A549 (cell line): ENCODE measurements at regions not wholly inside any gene's neighbourhood (a gene's known extent, or its start where the extent isn't known, plus 50 kb on each side); places are given as distances from the start of the nearest gene placed in this dataset.

Source experiments
- ATAC-seq, 2 experiments: fragments of 200-7000 bp in 1 of 2; fragments of >200 bp in 1 of 2; cut with Nextera tagmentation in 1 of 2; cut with Tn5 transposase in 1 of 2; 3 replicates each; pipeline versions ENCODE4 v1.8.0 to v1.9.1; 2018 to 2020; ENCODE audit warnings: mild to moderate bottlenecking in 1 of 2, moderate library complexity in 1 of 2
- CTCF ChIA-PET: fragments of 300-600 bp; sonication (Branson Sonifier 250); formaldehyde crosslinking; extraction: SDS; loops from one replicate; lab custom pipeline; 2021; ENCODE audit warnings: antibody characterized with exemption, inconsistent platforms; lab: Yijun Ruan, JAX
- POLR2A ChIA-PET: fragments of 350-600 bp; formaldehyde crosslinking; extraction: SDS; loops from one replicate; lab custom pipeline; 2021; ENCODE audit warnings: antibody characterized with exemption, inconsistent platforms; lab: Yijun Ruan, JAX
- DNase-seq, 2 experiments: peaks; one replicate each; pipeline versions ENCODE4 v3.0.0 to v3.0.0-alpha.2; 2011 to 2016; ENCODE audit warnings: low read depth in 1 of 2, low spot score in 1 of 2
- FAIRE-seq: peaks from 2 replicates; lab custom pipeline; 2011; peaks lifted over from hg19 to GRCh38; lab: Jason Lieb, UNC
- H3K27ac ChIP-seq, 2 experiments: fragments of >200 bp; sonication (Bioruptor Twin); formaldehyde crosslinking; 3 replicates each; pipeline ENCODE4 v1.5.1; 2016 to 2017
- H3K4me1 ChIP-seq: fragments of >200 bp; sonication (Bioruptor Twin); formaldehyde crosslinking; 3 replicates; pipeline ENCODE4 v1.6.1; 2016
- H3K4me2 ChIP-seq: fragments of >200 bp; sonication (Bioruptor Twin); formaldehyde crosslinking; 3 replicates; pipeline ENCODE4 v1.6.1; 2016
- H3K4me3 ChIP-seq: fragments of >200 bp; sonication (Bioruptor Twin); formaldehyde crosslinking; 3 replicates; pipeline ENCODE4 v1.5.1; 2016
- H3K9me3 ChIP-seq: fragments of >200 bp; sonication (Bioruptor Twin); formaldehyde crosslinking; 3 replicates; pipeline ENCODE4 v1.6.1; 2016
- BCL3 ChIP-seq: fragments of >200 bp; sonication (Bioruptor Twin); formaldehyde crosslinking; IDR thresholded peaks from 3 replicates; pipeline ENCODE4 v1.6.1; 2016
- BHLHE40 ChIP-seq: IDR thresholded peaks from 2 replicates; pipeline ENCODE4 v1.6.1; 2012; ENCODE audit warnings: low read depth, low read length, inconsistent platforms
- CTCF ChIP-seq: fragments of >200 bp; sonication (Bioruptor Twin); formaldehyde crosslinking; IDR thresholded peaks from 3 replicates; pipeline ENCODE4 v1.5.1; 2016
- ESRRA ChIP-seq: fragments of 150-350 bp; IDR thresholded peaks from 2 replicates; pipeline ENCODE4 v1.6.1; 2014; ENCODE audit warnings: mild to moderate bottlenecking, low read length, borderline replicate concordance
- FOXS1 ChIP-seq: fragments of 250-450 bp; sonication (Bioruptor Pico); IDR thresholded peaks from 2 replicates; pipeline ENCODE4 v1.5.0; 2020; ENCODE audit warnings: mild to moderate bottlenecking, moderate library complexity
- GATA3 ChIP-seq: IDR thresholded peaks from 2 replicates; pipeline ENCODE4 v1.6.1; 2012; ENCODE audit warnings: borderline replicate concordance
- HMGXB4 ChIP-seq: fragments of 250-450 bp; sonication (Bioruptor Pico); IDR thresholded peaks from 2 replicates; pipeline ENCODE4 v1.5.0; 2021; ENCODE audit warnings: mild to moderate bottlenecking, moderate library complexity, borderline replicate concordance
- HOXA7 ChIP-seq: fragments of 250-450 bp; sonication (Bioruptor Pico); IDR thresholded peaks from 2 replicates; pipeline ENCODE4 v1.5.0; 2020; ENCODE audit warnings: mild to moderate bottlenecking, moderate library complexity
- HOXB5 ChIP-seq: fragments of 250-450 bp; sonication (Bioruptor Pico); IDR thresholded peaks from 2 replicates; pipeline ENCODE4 v1.5.0; 2020; ENCODE audit warnings: mild to moderate bottlenecking, moderate library complexity
- KDM1A ChIP-seq: fragments of 200-600 bp; sonication (generic); IDR thresholded peaks from 2 replicates; pipeline ENCODE4 v1.6.1; 2016; ENCODE audit warnings: low read depth, mild to moderate bottlenecking
- MAFK ChIP-seq: fragments of 450-650 bp; IDR thresholded peaks from 2 replicates; pipeline ENCODE4 v1.6.1; 2014; ENCODE audit not compliant: partially characterized antibody
- MAZ ChIP-seq: fragments of 150-350 bp; IDR thresholded peaks from 2 replicates; pipeline ENCODE4 v1.6.1; 2014; ENCODE audit warnings: antibody characterized with exemption, low read depth, low read length, borderline replicate concordance
- MYC ChIP-seq: IDR thresholded peaks from 2 replicates; pipeline ENCODE4 v1.6.1; 2012; ENCODE audit warnings: mild to moderate bottlenecking, inconsistent platforms, low read length, improper control_type of control experiment, borderline replicate concordance
- NR3C1 ChIP-seq: fragments of >200 bp; sonication (Bioruptor Twin); formaldehyde crosslinking; IDR thresholded peaks from 3 replicates; pipeline ENCODE4 v1.6.1; 2017
- PHF8 ChIP-seq: fragments of 200-600 bp; sonication (generic); IDR thresholded peaks from 2 replicates; pipeline ENCODE4 v1.6.1; 2016; ENCODE audit warnings: low read depth, mild to moderate bottlenecking, antibody characterized with exemption, moderate library complexity, borderline replicate concordance
- POLR2A ChIP-seq: IDR thresholded peaks from 2 replicates; pipeline ENCODE4 v1.6.1; 2012; ENCODE audit warnings: mild to moderate bottlenecking, low read length
- RARB ChIP-seq: fragments of 250-450 bp; sonication (Bioruptor Pico); IDR thresholded peaks from 2 replicates; pipeline ENCODE4 v1.8.0; 2021; ENCODE audit warnings: mild to moderate bottlenecking, moderate library complexity
- RCOR1 ChIP-seq: fragments of 150-350 bp; IDR thresholded peaks from 2 replicates; pipeline ENCODE4 v1.6.1; 2014; ENCODE audit warnings: antibody characterized with exemption, low read length, low read depth
- TP53 ChIP-seq: fragments of 250-450 bp; sonication (Bioruptor Pico); IDR thresholded peaks from 2 replicates; pipeline ENCODE4 v1.5.0; 2021; ENCODE audit warnings: mild to moderate bottlenecking, moderate library complexity
- WGBS: methylation state at CpG from one replicate; pipeline ENCODE4 v1.1.6; 2017; ENCODE audit errors: missing lambda C conversion rate; 5-methylcytosine and 5-hydroxymethylcytosine counted together
- TF ChIP-seq, protein P1 (sequence below): fragments of 250-450 bp; sonication (Bioruptor Pico); IDR thresholded peaks from 2 replicates; pipeline ENCODE4 v1.5.0; 2020; ENCODE audit warnings: low read depth, mild to moderate bottlenecking, moderate library complexity
- TF ChIP-seq, protein P2 (sequence below): IDR thresholded peaks from 2 replicates; pipeline ENCODE4 v1.6.1; 2012

- ChIA-PET CTCF (interaction anchor here (0.9 to 1.4 kb wide), 3 partner anchors 10 to 20 kb away, joined by 3 read pairs; no protein-coding TSS in a partner anchor), POLR2A (no interaction called here)
- H3K4me1 ChIP-seq, result no peaks in the 10 kb centered on the region
- WGBS, result 84% methylated on average over 2 of the region's 2 CpGs
- TF ChIP-seq, protein P1, sequence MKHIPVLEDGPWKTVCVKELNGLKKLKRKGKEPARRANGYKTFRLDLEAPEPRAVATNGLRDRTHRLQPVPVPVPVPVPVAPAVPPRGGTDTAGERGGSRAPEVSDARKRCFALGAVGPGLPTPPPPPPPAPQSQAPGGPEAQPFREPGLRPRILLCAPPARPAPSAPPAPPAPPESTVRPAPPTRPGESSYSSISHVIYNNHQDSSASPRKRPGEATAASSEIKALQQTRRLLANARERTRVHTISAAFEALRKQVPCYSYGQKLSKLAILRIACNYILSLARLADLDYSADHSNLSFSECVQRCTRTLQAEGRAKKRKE (CRISPR knock-in tag), result no peak
- TF ChIP-seq PHF8 (no peak), NR3C1 (no peak)
- no peak overlapping the region for H3K27ac ChIP-seq
- no peaks in the 10 kb centered on the region for H3K9me3 ChIP-seq
- no peak overlapping the region for H3K4me3 ChIP-seq
- ATAC-seq (no peak), FAIRE-seq (no peak), DNase-seq (no peak)
- H3K4me2 ChIP-seq, result no peak overlapping the region
Observed at GRCh38 chr5:143758015-143758414, 53.9 kb upstream of the HMHB1 start.

DNA sequence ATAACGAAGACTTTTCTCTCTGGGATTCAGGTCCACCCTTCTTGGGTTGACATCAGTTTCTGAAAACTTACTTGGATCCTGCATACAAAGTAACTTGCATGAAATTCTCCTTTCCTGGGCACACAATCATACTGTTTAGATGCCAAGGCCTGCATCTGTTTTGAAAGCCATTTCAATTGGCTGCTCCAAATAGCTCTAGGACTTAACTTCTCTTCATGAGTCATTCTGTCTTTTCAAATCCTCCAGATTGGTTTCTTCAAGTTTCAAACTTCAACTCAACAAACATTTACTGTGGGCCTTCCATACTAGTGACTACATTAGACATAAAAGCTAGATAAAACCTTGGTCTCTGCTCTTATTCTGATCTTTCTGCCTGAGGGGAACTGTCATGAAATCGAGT lies 54.8 kb upstream of the HMHB1 start:
- no peak for FAIRE-seq
- no peaks in the 10 kb centered on the region for H3K9me3 ChIP-seq
- H3K27ac ChIP-seq, result no peak overlapping the region
- POLR2A ChIA-PET, result no interaction called here
- H3K4me3 ChIP-seq, result no peak overlapping the region
- TF ChIP-seq POLR2A (no peak), FOXS1 (no peak), PHF8 (no peak), HOXB5 (CRISPR knock-in tag) (no peak), KDM1A (no peak), GATA3 (no peak), BCL3 (no peak), TP53 (CRISPR knock-in tag) (no peak), MAZ (no peak), RCOR1 (no peak), MYC (no peak), CTCF (no peak), RARB (no peak), MAFK (no peak), BHLHE40 (no peak), HMGXB4 (CRISPR knock-in tag) (no peak), HOXA7 (no peak), ESRRA (no peak)
- TF ChIP-seq, protein P1 (CRISPR knock-in tag), result no peak
- TF ChIP-seq, protein P2, sequence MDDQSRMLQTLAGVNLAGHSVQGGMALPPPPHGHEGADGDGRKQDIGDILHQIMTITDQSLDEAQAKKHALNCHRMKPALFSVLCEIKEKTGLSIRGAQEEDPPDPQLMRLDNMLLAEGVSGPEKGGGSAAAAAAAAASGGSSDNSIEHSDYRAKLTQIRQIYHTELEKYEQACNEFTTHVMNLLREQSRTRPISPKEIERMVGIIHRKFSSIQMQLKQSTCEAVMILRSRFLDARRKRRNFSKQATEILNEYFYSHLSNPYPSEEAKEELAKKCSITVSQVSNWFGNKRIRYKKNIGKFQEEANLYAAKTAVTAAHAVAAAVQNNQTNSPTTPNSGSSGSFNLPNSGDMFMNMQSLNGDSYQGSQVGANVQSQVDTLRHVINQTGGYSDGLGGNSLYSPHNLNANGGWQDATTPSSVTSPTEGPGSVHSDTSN, result no peak
- TF ChIP-seq, all 56 proteins: peak for 0
- CTCF ChIA-PET, result interaction anchor here (1.0 kb wide), 1 partner anchor 15 kb away, joined by 3 read pairs; no protein-coding TSS in a partner anchor
- 54% methylated on average over 2 of the region's 2 CpGs for WGBS
- ATAC-seq, result no peak
- H3K4me1 ChIP-seq, result no peaks in the 10 kb centered on the region
- DNase-seq, result no peak
- H3K4me2 ChIP-seq, result no peak overlapping the region
